SJCRH30 (cell line): ENCODE measurements at regions not wholly inside any gene's neighbourhood (a gene's known extent, or its start where the extent isn't known, plus 50 kb on each side); places are given as distances from the start of the nearest gene placed in this dataset.

Experiments
- DNase-seq, 2 experiments: peaks; one replicate each; pipeline ENCODE4 v3.0.0-alpha.2; 2015 to 2020
- H3K27ac ChIP-seq: fragments of 250-450 bp; sonication (Bioruptor Pico); 2 replicates; pipeline ENCODE4 v1.5.1; 2020; ENCODE audit warnings: mild to moderate bottlenecking, moderate library complexity
- H3K27me3 ChIP-seq: fragments of 250-450 bp; sonication (Bioruptor Pico); 2 replicates; pipeline ENCODE4 v1.5.1; 2020; ENCODE audit warnings: mild to moderate bottlenecking, moderate library complexity
- H3K36me3 ChIP-seq: fragments of 250-450 bp; sonication (Bioruptor Pico); 2 replicates; pipeline ENCODE4 v1.5.1; 2020; ENCODE audit warnings: mild to moderate bottlenecking, moderate library complexity
- H3K4me1 ChIP-seq: fragments of 250-450 bp; sonication (Bioruptor Pico); 2 replicates; pipeline ENCODE4 v1.5.1; 2020; ENCODE audit warnings: mild to moderate bottlenecking, moderate library complexity
- H3K4me3 ChIP-seq: fragments of 250-450 bp; sonication (Bioruptor Pico); 2 replicates; pipeline ENCODE4 v1.5.1; 2020; ENCODE audit warnings: mild to moderate bottlenecking, moderate library complexity
- H3K9me3 ChIP-seq: fragments of 250-450 bp; sonication (Bioruptor Pico); replicated peaks from 2 replicates; pipeline ENCODE4 v1.5.1; 2020; ENCODE audit warnings: mild to moderate bottlenecking, moderate library complexity

GRCh38 chr20:53878262-53879047 is 191.9 kb downstream of the BCAS1 start:
- 0 out of 2 replicates have a peak, but pooled peaks cover 3% of the 10 kb centered on the region for H3K9me3 ChIP-seq
- H3K27ac ChIP-seq: no peak overlapping the region
- no peaks in the 10 kb centered on the region for H3K27me3 ChIP-seq
- DNase-seq: peak in 1 of 2 experiments; percentile 74
- H3K4me3 ChIP-seq: no peak overlapping the region
- peaks cover 13% of the 10 kb centered on the region for H3K4me1 ChIP-seq
- H3K36me3 ChIP-seq: no peaks in the 10 kb centered on the region

- H3K27me3 ChIP-seq: no peaks in the 10 kb centered on the region
- peaks cover 24% of the 10 kb centered on the region for H3K4me1 ChIP-seq
- DNase-seq: no peak
Observed at GRCh38 chr20:53876956-53877355, 193.4 kb downstream of the BCAS1 start.

GRCh38 chr20:53876470-53876869 is 193.9 kb downstream of the BCAS1 start:
- no peaks in the 10 kb centered on the region for H3K36me3 ChIP-seq
- H3K4me1 ChIP-seq: peaks cover 29% of the 10 kb centered on the region
- H3K4me3 ChIP-seq: no peak overlapping the region
- no peaks in the 10 kb centered on the region for H3K9me3 ChIP-seq
- no peak for DNase-seq
- H3K27ac ChIP-seq: no peak overlapping the region
- no peaks in the 10 kb centered on the region for H3K27me3 ChIP-seq

More at GRCh38 chr20:53876956-53877355, 193.4 kb downstream of the BCAS1 start:
- Histone ChIP-seq H3K27ac (no peak overlapping the region), H3K9me3 (no peaks in the 10 kb centered on the region), H3K4me3 (no peak overlapping the region), H3K36me3 (no peaks in the 10 kb centered on the region)

GRCh38 chr20:53875452-53875851 is 194.9 kb downstream of the BCAS1 start:
- Histone ChIP-seq H3K27ac (no peak overlapping the region), H3K36me3 (no peaks in the 10 kb centered on the region), H3K27me3 (no peaks in the 10 kb centered on the region), H3K9me3 (no peaks in the 10 kb centered on the region), H3K4me3 (no peak overlapping the region), H3K4me1 (peaks cover 29% of the 10 kb centered on the region)
- no peak for DNase-seq

- no peaks in the 10 kb centered on the region for H3K27me3 ChIP-seq
- no peak overlapping the region for H3K27ac ChIP-seq
- H3K36me3 ChIP-seq: no peaks in the 10 kb centered on the region
- no peak for DNase-seq
- peaks cover 36% of the 10 kb centered on the region for H3K4me1 ChIP-seq
- H3K4me3 ChIP-seq: no peak overlapping the region
- no peaks in the 10 kb centered on the region for H3K9me3 ChIP-seq
Observed at GRCh38 chr20:53874706-53875105, 195.7 kb downstream of the BCAS1 start.

- Histone ChIP-seq H3K4me1 (peaks cover 35% of the 10 kb centered on the region), H3K27ac (no peak overlapping the region), H3K27me3 (no peaks in the 10 kb centered on the region), H3K4me3 (no peak overlapping the region), H3K9me3 (no peaks in the 10 kb centered on the region), H3K36me3 (no peaks in the 10 kb centered on the region)
- no peak for DNase-seq
Observed at GRCh38 chr20:53874104-53874503, 196.3 kb downstream of the BCAS1 start.

GRCh38 chr20:53873230-53873604 is 197.2 kb downstream of the BCAS1 start:
- Histone ChIP-seq H3K27ac (no peak overlapping the region), H3K4me3 (no peak overlapping the region), H3K9me3 (no peaks in the 10 kb centered on the region), H3K27me3 (no peaks in the 10 kb centered on the region), H3K4me1 (peaks cover 26% of the 10 kb centered on the region), H3K36me3 (no peaks in the 10 kb centered on the region)
- no peak for DNase-seq

GRCh38 chr20:53872561-53873229 is 197.7 kb downstream of the BCAS1 start:
- DNase-seq: peak; percentile 61 to 73
- Histone ChIP-seq H3K36me3 (no peaks in the 10 kb centered on the region), H3K4me3 (peak overlapping the region; percentile 13; the same call in 1 of the 2 replicates), H3K27me3 (no peaks in the 10 kb centered on the region), H3K9me3 (no peaks in the 10 kb centered on the region), H3K4me1 (peaks cover 28% of the 10 kb centered on the region), H3K27ac (peak overlapping the region; percentile 34)

GRCh38 chr20:53872081-53872541 is 198.3 kb downstream of the BCAS1 start:
- DNase-seq: no peak
- Histone ChIP-seq H3K4me3 (peak overlapping the region; percentile 13; the same call in 1 of the 2 replicates), H3K27me3 (no peaks in the 10 kb centered on the region), H3K36me3 (no peaks in the 10 kb centered on the region), H3K9me3 (no peaks in the 10 kb centered on the region), H3K4me1 (peaks cover 33% of the 10 kb centered on the region), H3K27ac (peak overlapping the region; percentile 34)

GRCh38 chr20:53871541-53871940 is 198.9 kb downstream of the BCAS1 start:
- no peak overlapping the region for H3K27ac ChIP-seq
- no peak for DNase-seq
- no peak overlapping the region for H3K4me3 ChIP-seq

GRCh38 chr20:53870426-53871315 is 199.7 kb downstream of the BCAS1 start:
- H3K4me1 ChIP-seq: peaks cover 41% of the 10 kb centered on the region
- H3K4me3 ChIP-seq: no peak overlapping the region
- H3K9me3 ChIP-seq: no peaks in the 10 kb centered on the region
- no peaks in the 10 kb centered on the region for H3K27me3 ChIP-seq
- H3K36me3 ChIP-seq: no peaks in the 10 kb centered on the region
- no peak for DNase-seq
- H3K27ac ChIP-seq: no peak overlapping the region

More at GRCh38 chr20:53871541-53871940, 198.9 kb downstream of the BCAS1 start:
- Histone ChIP-seq H3K36me3 (no peaks in the 10 kb centered on the region), H3K9me3 (no peaks in the 10 kb centered on the region), H3K4me1 (peaks cover 39% of the 10 kb centered on the region), H3K27me3 (no peaks in the 10 kb centered on the region)

- Histone ChIP-seq H3K9me3 (no peaks in the 10 kb centered on the region), H3K4me1 (peaks cover 47% of the 10 kb centered on the region), H3K27me3 (no peaks in the 10 kb centered on the region), H3K36me3 (no peaks in the 10 kb centered on the region), H3K4me3 (no peak overlapping the region), H3K27ac (no peak overlapping the region)
- peak; percentile 70 to 86 for DNase-seq
Observed at GRCh38 chr20:53869466-53870258, 200.7 kb downstream of the BCAS1 start.

- H3K9me3 ChIP-seq: no peaks in the 10 kb centered on the region
- peaks cover 44% of the 10 kb centered on the region for H3K4me1 ChIP-seq
- no peaks in the 10 kb centered on the region for H3K36me3 ChIP-seq
- peak overlapping the region; percentile 35; the same call in 1 of the 2 replicates for H3K27ac ChIP-seq
- H3K27me3 ChIP-seq: no peaks in the 10 kb centered on the region
- H3K4me3 ChIP-seq: no peak overlapping the region
- no peak for DNase-seq
Observed at GRCh38 chr20:53867741-53868351, 202.5 kb downstream of the BCAS1 start.
